ENCODE measurements at regions not wholly inside any gene's neighbourhood (a gene's known extent, or its start where the extent isn't known, plus 50 kb on each side); places are given as distances from the start of the nearest gene placed in this dataset.

DNA sequence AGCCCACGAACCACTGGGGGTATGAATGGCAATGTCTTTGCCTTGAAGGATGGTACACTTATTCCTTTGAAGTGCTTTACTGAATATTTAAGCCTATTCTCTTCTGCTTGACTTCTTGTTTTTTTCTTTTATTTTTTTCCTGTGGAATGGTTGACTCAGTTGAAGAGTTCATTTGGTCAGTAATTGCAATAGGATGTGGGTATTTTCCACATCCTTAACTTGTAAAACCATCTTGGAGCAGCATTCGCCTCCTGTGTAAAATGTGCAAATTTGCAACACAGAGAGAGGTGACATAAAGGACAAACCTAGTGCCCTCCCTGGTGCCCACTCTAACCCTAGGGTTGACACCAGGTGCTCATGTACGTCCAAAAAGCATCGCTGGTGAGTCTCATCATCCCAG lies 347.0 kb downstream of the GATA3 start:
- H3K4me3 ChIP-seq (ENCODE audit: low read length): no peak overlapping the region
- H3K27me3 ChIP-seq (ENCODE audit: control insufficient read depth, insufficient read depth, low read length): no peaks in the 10 kb centered on the region
- no peaks in the 10 kb centered on the region for H3K9me3 ChIP-seq (ENCODE audit: control insufficient read depth, insufficient read depth, low read length)
- DNase-seq (no peak), ATAC-seq (no peak)
- 60% methylated on average over 4 of the region's 4 CpGs for WGBS (ENCODE audit: insufficient coverage)
- intact Hi-C loops (cut with micrococcal nuclease): loop anchor here (5.0 kb wide), 1 partner anchor 34 kb away; no protein-coding TSS in a partner anchor
- peak overlapping the region; percentile 85 for H3K27ac ChIP-seq (ENCODE audit: low read length)
- H3K4me1 ChIP-seq (ENCODE audit: control insufficient read depth, insufficient read depth, low read length): peaks cover 39% of the 10 kb centered on the region
- TF ChIP-seq, protein P1, sequence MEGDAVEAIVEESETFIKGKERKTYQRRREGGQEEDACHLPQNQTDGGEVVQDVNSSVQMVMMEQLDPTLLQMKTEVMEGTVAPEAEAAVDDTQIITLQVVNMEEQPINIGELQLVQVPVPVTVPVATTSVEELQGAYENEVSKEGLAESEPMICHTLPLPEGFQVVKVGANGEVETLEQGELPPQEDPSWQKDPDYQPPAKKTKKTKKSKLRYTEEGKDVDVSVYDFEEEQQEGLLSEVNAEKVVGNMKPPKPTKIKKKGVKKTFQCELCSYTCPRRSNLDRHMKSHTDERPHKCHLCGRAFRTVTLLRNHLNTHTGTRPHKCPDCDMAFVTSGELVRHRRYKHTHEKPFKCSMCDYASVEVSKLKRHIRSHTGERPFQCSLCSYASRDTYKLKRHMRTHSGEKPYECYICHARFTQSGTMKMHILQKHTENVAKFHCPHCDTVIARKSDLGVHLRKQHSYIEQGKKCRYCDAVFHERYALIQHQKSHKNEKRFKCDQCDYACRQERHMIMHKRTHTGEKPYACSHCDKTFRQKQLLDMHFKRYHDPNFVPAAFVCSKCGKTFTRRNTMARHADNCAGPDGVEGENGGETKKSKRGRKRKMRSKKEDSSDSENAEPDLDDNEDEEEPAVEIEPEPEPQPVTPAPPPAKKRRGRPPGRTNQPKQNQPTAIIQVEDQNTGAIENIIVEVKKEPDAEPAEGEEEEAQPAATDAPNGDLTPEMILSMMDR (IDR thresholded peaks at IDR 0.05): no peak
- Mint-ChIP-seq H3K4me1 (peaks cover 52 to 59% of the 10 kb centered on the region in 2 donors), H3K9me3 (no peaks in the 10 kb centered on the region), H3K27ac (peak overlapping the region; percentile 62 to 81), H3K27me3 (ENCODE audit: low read depth in 2 of 2) (peaks cover 0 to 3% of the 10 kb centered on the region in 2 donors), H3K4me3 (no peak overlapping the region), H3K36me3 (no peaks in the 10 kb centered on the region)
- no peaks in the 10 kb centered on the region for H3K36me3 ChIP-seq (ENCODE audit: control insufficient read depth, insufficient read depth, low read length)

DNA sequence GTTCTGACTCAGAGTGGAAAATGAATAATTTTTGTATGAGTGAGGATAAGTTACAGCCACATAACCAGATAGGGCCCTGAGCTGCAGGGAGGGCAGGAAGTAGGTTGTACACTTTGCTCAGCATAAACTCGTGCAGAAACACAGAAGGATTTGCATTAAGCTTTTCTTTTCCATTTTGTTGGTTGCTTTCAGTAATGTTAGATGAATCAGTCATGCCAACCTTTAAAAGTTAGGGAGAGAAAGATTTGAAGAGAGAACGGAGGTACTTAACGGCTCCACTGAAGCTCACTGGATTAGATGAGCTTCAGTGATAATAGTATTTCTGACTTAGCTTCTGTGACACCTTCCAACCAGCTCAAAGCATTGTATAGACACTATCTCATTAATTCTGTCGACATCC lies 348.1 kb downstream of the GATA3 start:
- Mint-ChIP-seq H3K9me3 (no peaks in the 10 kb centered on the region), H3K4me1 (peaks cover 61 to 64% of the 10 kb centered on the region in 2 donors), H3K36me3 (no peaks in the 10 kb centered on the region), H3K4me3 (no peak overlapping the region), H3K27me3 (ENCODE audit: low read depth in 2 of 2) (peaks cover 0 to 3% of the 10 kb centered on the region in 2 donors), H3K27ac (peak overlapping the region; percentile 81 to 88)
- intact Hi-C loops (cut with micrococcal nuclease): loop anchor here (5.0 kb wide), 1 partner anchor 35 kb away; no protein-coding TSS in a partner anchor
- 25% methylated on average over 4 of the region's 4 CpGs for WGBS (ENCODE audit: insufficient coverage)
- ATAC-seq: peak; percentile 45 to 57 (median 56)
- Histone ChIP-seq H3K4me1 (ENCODE audit: control insufficient read depth, insufficient read depth, low read length) (peaks cover 45% of the 10 kb centered on the region), H3K27me3 (ENCODE audit: control insufficient read depth, insufficient read depth, low read length) (no peaks in the 10 kb centered on the region), H3K27ac (ENCODE audit: low read length) (peak overlapping the region; percentile 85), H3K9me3 (ENCODE audit: control insufficient read depth, insufficient read depth, low read length) (no peaks in the 10 kb centered on the region), H3K36me3 (ENCODE audit: control insufficient read depth, insufficient read depth, low read length) (no peaks in the 10 kb centered on the region), H3K4me3 (ENCODE audit: low read length) (no peak overlapping the region)
- TF ChIP-seq, protein P1 (IDR thresholded peaks at IDR 0.05): no peak
- peak in 1 of 2 donors; percentile 66 for DNase-seq

DNA sequence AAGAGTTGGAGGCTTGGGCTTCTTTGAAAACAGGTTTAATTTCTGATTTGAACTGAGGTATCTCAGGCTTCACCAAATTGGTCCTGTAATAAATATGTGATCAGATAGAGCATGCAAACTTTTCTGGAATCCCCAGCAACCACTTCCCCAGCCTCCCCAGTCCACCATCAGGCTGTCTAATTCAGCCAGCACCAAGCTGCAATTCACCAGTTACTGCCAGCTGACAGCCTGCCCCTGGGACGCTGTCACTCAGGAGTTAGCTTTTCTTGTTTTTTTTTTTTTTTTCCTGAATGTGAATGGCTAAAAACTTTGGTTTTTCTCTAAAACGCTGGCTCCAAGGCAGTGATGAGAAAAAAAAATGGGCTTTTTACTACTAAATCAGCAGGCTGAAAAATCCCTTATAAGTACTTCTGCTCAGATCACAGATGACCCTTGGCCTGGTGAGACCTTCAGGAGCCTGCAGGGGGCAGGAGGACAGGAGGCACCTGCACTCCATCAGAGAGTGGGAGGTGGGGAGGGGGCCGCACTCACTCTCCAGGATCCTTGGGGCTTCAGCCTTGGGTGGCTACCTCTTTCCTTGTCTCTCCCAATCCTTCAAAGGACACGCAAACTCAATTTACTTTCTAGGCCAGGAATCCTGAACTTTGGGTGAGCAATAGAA lies 349.4 kb downstream of the GATA3 start:
- TF ChIP-seq, protein P1 (IDR thresholded peaks at IDR 0.05): no peak
- DNase-seq (peak in 1 of 2 donors; percentile 42), ATAC-seq (no peak)
- H3K36me3 Mint-ChIP-seq: no peaks in the 10 kb centered on the region
- H3K27me3 ChIP-seq (ENCODE audit: control insufficient read depth, insufficient read depth, low read length): no peaks in the 10 kb centered on the region
- peak overlapping the region; percentile 85 for H3K27ac ChIP-seq (ENCODE audit: low read length)
- intact Hi-C loops (cut with micrococcal nuclease): loop anchor here (1.0 to 5.0 kb wide), 3 partner anchors 12 to 72 kb away; no protein-coding TSS in a partner anchor
- H3K4me1 ChIP-seq (ENCODE audit: control insufficient read depth, insufficient read depth, low read length): peaks cover 45% of the 10 kb centered on the region
- H3K9me3 Mint-ChIP-seq: no peaks in the 10 kb centered on the region
- no peak overlapping the region for H3K4me3 ChIP-seq (ENCODE audit: low read length)
- peaks cover 61 to 64% of the 10 kb centered on the region in 2 donors for H3K4me1 Mint-ChIP-seq
- H3K4me3 Mint-ChIP-seq: peak overlapping the region; percentile 58
- H3K27me3 Mint-ChIP-seq (ENCODE audit: low read depth in 2 of 2): peaks cover 0 to 3% of the 10 kb centered on the region in 2 donors
- H3K9me3 ChIP-seq (ENCODE audit: control insufficient read depth, insufficient read depth, low read length): no peaks in the 10 kb centered on the region
- no peaks in the 10 kb centered on the region for H3K36me3 ChIP-seq (ENCODE audit: control insufficient read depth, insufficient read depth, low read length)
- 64% methylated on average over 3 of the region's 4 CpGs for WGBS (ENCODE audit: insufficient coverage)
- peak overlapping the region; percentile 81 to 88 for H3K27ac Mint-ChIP-seq
